A673 (cell line): ENCODE measurements at regions not wholly inside any gene's neighbourhood (a gene's known extent, or its start where the extent isn't known, plus 50 kb on each side); places are given as distances from the start of the nearest gene placed in this dataset.

Experiments used
- BruUV-seq: library from RNA; stranded (reverse); fragments of 400-500 nt; replicated peaks from 2 replicates; lab custom pipeline; 2021; lab: Mats Ljungman, UMichigan
- CTCF ChIA-PET: fragments of 300-600 bp; sonication (Branson Sonifier 250); formaldehyde crosslinking; loops from one replicate; lab custom pipeline; 2022; ENCODE audit warnings: antibody characterized with exemption; lab: Charles Lee
- POLR2A ChIA-PET: fragments of 300-600 bp; sonication (Branson Sonifier 250); formaldehyde crosslinking; loops from one replicate; lab custom pipeline; 2022; ENCODE audit warnings: antibody characterized with exemption; ENCODE audit not compliant: low non-redundant PET; lab: Charles Lee
- DNase-seq: peaks from one replicate; pipeline ENCODE4 v3.0.0-alpha.2; 2015; ENCODE audit warnings: low spot score
- H3K27ac ChIP-seq: fragments of 200-600 bp; sonication (generic); 2 replicates; pipeline ENCODE4 v1.5.1; 2016; ENCODE audit warnings: mixed run types, low read depth, mild to moderate bottlenecking, mixed read lengths, antibody characterized with exemption, low read length; ENCODE audit not compliant: poor library complexity, severe bottlenecking
- H3K27me3 ChIP-seq: fragments of 200-600 bp; sonication (generic); replicated peaks from 2 replicates; pipeline ENCODE4 v1.6.1; 2017; ENCODE audit warnings: mixed run types, low read depth, mild to moderate bottlenecking, mixed read lengths, antibody characterized with exemption, low read length; ENCODE audit not compliant: insufficient read depth, poor library complexity
- H3K36me3 ChIP-seq: fragments of 200-600 bp; sonication (generic); 2 replicates; pipeline ENCODE4 v1.6.1; 2016; ENCODE audit warnings: mixed run types, mild to moderate bottlenecking, mixed read lengths, antibody characterized with exemption, low read length; ENCODE audit not compliant: insufficient read depth, poor library complexity, severe bottlenecking
- H3K4me1 ChIP-seq: fragments of 200-600 bp; sonication (generic); 2 replicates; pipeline ENCODE4 v1.6.1; 2017; ENCODE audit warnings: mixed run types, mild to moderate bottlenecking, mixed read lengths, antibody characterized with exemption, low read length; ENCODE audit not compliant: insufficient read depth, poor library complexity, severe bottlenecking
- H3K4me3 ChIP-seq: fragments of 200-600 bp; sonication (generic); 2 replicates; pipeline ENCODE4 v1.5.1; 2016; ENCODE audit warnings: low read depth, mixed run types, mild to moderate bottlenecking, mixed read lengths, low read length; ENCODE audit not compliant: poor library complexity, severe bottlenecking
- H3K9me3 ChIP-seq: fragments of 200-600 bp; sonication (generic); 2 replicates; pipeline ENCODE4 v1.6.1; 2016; ENCODE audit warnings: mixed run types, low read depth, mild to moderate bottlenecking, mixed read lengths, antibody characterized with exemption, low read length; ENCODE audit not compliant: poor library complexity, severe bottlenecking
- EZH2 ChIP-seq: fragments of 200-600 bp; sonication (generic); IDR thresholded peaks from 2 replicates; pipeline ENCODE4 v1.6.1; 2017; ENCODE audit warnings: borderline replicate concordance, low read depth, mild to moderate bottlenecking, mixed read lengths, antibody characterized with exemption, low read length; ENCODE audit not compliant: poor library complexity, severe bottlenecking
- intact Hi-C: fragments of 100-400 bp; cut with micrococcal nuclease; formaldehyde crosslinking; loops from one replicate; pipeline ENCODE4 v1.10.0; 2022; ENCODE audit not compliant: unreplicated experiment
- TF ChIP-seq, protein P1 (sequence below): fragments of 300-800, 200-600 bp; sonication (generic); conservative IDR thresholded peaks from 2 replicates; pipeline ENCODE4 v1.5.1; 2017; ENCODE audit warnings: low read depth, mild to moderate bottlenecking, antibody characterized with exemption, low read length, moderate library complexity, mixed read lengths

GRCh38 chr2:59998324-59998723 lies 555.1 kb downstream of the BCL11A start:
- no peak for DNase-seq
- Histone ChIP-seq H3K4me3 (no peak overlapping the region), H3K27ac (no peak overlapping the region), H3K36me3 (no peaks in the 10 kb centered on the region), H3K9me3 (no peaks in the 10 kb centered on the region), H3K4me1 (no peaks in the 10 kb centered on the region), H3K27me3 (peaks cover 14% of the 10 kb centered on the region)
- ChIA-PET POLR2A (no interaction called here), CTCF (no interaction called here)
- no peak for TF ChIP-seq EZH2
- TF ChIP-seq, protein P1, sequence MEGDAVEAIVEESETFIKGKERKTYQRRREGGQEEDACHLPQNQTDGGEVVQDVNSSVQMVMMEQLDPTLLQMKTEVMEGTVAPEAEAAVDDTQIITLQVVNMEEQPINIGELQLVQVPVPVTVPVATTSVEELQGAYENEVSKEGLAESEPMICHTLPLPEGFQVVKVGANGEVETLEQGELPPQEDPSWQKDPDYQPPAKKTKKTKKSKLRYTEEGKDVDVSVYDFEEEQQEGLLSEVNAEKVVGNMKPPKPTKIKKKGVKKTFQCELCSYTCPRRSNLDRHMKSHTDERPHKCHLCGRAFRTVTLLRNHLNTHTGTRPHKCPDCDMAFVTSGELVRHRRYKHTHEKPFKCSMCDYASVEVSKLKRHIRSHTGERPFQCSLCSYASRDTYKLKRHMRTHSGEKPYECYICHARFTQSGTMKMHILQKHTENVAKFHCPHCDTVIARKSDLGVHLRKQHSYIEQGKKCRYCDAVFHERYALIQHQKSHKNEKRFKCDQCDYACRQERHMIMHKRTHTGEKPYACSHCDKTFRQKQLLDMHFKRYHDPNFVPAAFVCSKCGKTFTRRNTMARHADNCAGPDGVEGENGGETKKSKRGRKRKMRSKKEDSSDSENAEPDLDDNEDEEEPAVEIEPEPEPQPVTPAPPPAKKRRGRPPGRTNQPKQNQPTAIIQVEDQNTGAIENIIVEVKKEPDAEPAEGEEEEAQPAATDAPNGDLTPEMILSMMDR, result no peak
- intact Hi-C loops, result no loop called here
- no TSS peak for BruUV-seq

- no peak for TF ChIP-seq EZH2
- POLR2A ChIA-PET, result no interaction called here
- peaks cover 6% of the 10 kb centered on the region for H3K27me3 ChIP-seq
- H3K27ac ChIP-seq, result no peak overlapping the region
- CTCF ChIA-PET, result no interaction called here
- H3K36me3 ChIP-seq, result no peaks in the 10 kb centered on the region
- no peaks in the 10 kb centered on the region for H3K4me1 ChIP-seq
- BruUV-seq, result no TSS peak
- no peak for DNase-seq
- no peak overlapping the region for H3K4me3 ChIP-seq
- intact Hi-C loops, result no loop called here
- H3K9me3 ChIP-seq, result no peaks in the 10 kb centered on the region
Observed at GRCh38 chr2:59997371-59997770, 556.1 kb downstream of the BCL11A start.

DNA sequence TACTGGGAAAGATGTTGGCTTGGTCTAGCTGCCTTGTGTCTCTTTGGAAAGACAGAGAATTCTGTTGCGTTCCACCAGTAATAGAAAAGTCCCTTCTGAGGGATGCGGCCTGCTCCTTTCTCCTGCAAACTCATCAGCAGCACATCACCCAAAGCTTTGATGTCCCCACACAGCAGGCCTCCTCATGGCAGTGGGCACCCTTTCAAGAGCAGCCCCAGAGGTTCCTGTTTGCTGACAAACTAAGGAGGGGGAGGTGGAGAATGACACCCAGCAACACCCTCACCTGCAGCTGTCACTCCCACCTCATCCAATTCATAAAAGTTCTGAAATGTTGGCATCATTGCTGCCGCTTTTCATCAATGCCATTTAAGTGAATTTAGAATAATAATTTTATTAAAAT lies 556.6 kb downstream of the BCL11A start:
- TF ChIP-seq, protein P1, result no peak
- TF ChIP-seq EZH2, result no peak
- no peaks in the 10 kb centered on the region for H3K9me3 ChIP-seq
- H3K4me1 ChIP-seq, result no peaks in the 10 kb centered on the region
- no peak overlapping the region for H3K4me3 ChIP-seq
- peaks cover 9% of the 10 kb centered on the region for H3K27me3 ChIP-seq
- H3K27ac ChIP-seq, result no peak overlapping the region
- CTCF ChIA-PET, result no interaction called here
- no peak for DNase-seq
- POLR2A ChIA-PET, result no interaction called here
- no TSS peak for BruUV-seq
- H3K36me3 ChIP-seq, result no peaks in the 10 kb centered on the region
- intact Hi-C loops, result no loop called here

DNA sequence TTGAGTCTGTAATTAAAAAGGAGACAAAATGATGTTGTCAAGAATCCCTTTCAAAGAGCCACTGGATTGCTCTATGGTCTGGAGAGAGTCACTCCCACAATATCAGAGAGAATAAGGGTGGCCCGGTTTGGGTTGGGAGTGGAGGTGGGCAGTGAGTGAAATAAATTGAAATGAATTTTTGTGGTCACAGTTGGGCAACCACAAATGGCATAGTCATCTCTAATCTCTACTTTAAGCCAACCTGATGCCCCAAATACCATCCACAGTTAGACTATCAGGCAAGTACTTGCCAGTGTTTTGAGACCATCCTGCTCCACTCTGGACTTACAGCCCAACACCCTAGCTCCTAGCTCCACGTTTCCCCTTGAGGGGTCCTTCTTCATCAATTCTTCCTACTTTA lies 559.7 kb downstream of the BCL11A start:
- H3K27ac ChIP-seq, result no peak overlapping the region
- H3K36me3 ChIP-seq, result no peaks in the 10 kb centered on the region
- POLR2A ChIA-PET, result no interaction called here
- H3K9me3 ChIP-seq, result no peaks in the 10 kb centered on the region
- BruUV-seq, result no TSS peak
- TF ChIP-seq, protein P1, result no peak
- TF ChIP-seq EZH2, result no peak
- CTCF ChIA-PET, result no interaction called here
- DNase-seq, result no peak
- no peak overlapping the region for H3K4me3 ChIP-seq
- intact Hi-C loops, result no loop called here
- H3K27me3 ChIP-seq, result peaks cover 12% of the 10 kb centered on the region
- H3K4me1 ChIP-seq, result no peaks in the 10 kb centered on the region
